GM11168 (cell line): ENCODE measurements at regions not wholly inside any gene's neighbourhood (a gene's known extent, or its start where the extent isn't known, plus 50 kb on each side); places are given as distances from the start of the nearest gene placed in this dataset.
"Not testable (repeated sequence)": the region's sequence is repeated elsewhere in the genome, so short reads cannot be mapped to it uniquely, and the experiment has no call there.

Experiments used
- in situ Hi-C: fragments of 300-500 bp; cut with MboI; formaldehyde crosslinking; loops from one replicate; pipeline ENCODE4 v1.12.0; 2022; ENCODE audit warnings: low sequenced_read_pairs; ENCODE audit not compliant: unreplicated experiment

GRCh38 chrY:14344648-14345333 is 179.5 kb upstream of the NLGN4Y start:
- in situ Hi-C loops, result no loop called here

GRCh38 chrY:14351590-14351989 is 172.7 kb upstream of the NLGN4Y start:
- in situ Hi-C loops, result no loop called here

- in situ Hi-C loops, result no loop called here
These were observed 168.2 kb upstream of the NLGN4Y start for GRCh38 chrY:14356154-14356553.

GRCh38 chrY:14360748-14361500 is 163.4 kb upstream of the NLGN4Y start:
- in situ Hi-C loops, result no loop called here

GRCh38 chrY:14373608-14374007 is 150.7 kb upstream of the NLGN4Y start:
- in situ Hi-C loops, result no loop called here

- in situ Hi-C loops, result no loop called here
These were observed 146.1 kb upstream of the NLGN4Y start for GRCh38 chrY:14378217-14378616.

- in situ Hi-C loops, result not testable (repeated sequence)
These were observed 113.7 kb upstream of the NLGN4Y start for GRCh38 chrY:14410549-14411030.

GRCh38 chrY:14411334-14411733 is 113.0 kb upstream of the NLGN4Y start:
- in situ Hi-C loops, result no loop called here

GRCh38 chrY:14436546-14436945 is 87.8 kb upstream of the NLGN4Y start:
- in situ Hi-C loops, result no loop called here

- in situ Hi-C loops, result no loop called here
These were observed 86.7 kb upstream of the NLGN4Y start for GRCh38 chrY:14437626-14438025.

GRCh38 chrY:14438395-14438794 is 85.9 kb upstream of the NLGN4Y start:
- in situ Hi-C loops, result no loop called here

GRCh38 chrY:14444550-14444949 is 79.8 kb upstream of the NLGN4Y start:
- in situ Hi-C loops, result no loop called here

- in situ Hi-C loops, result no loop called here
These were observed 56.1 kb upstream of the NLGN4Y start for GRCh38 chrY:14468151-14468683.

GRCh38 chrY:14472421-14472820 is 51.9 kb upstream of the NLGN4Y start:
- in situ Hi-C loops, result no loop called here

GRCh38 chrY:14473320-14473719 is 51.0 kb upstream of the NLGN4Y start:
- in situ Hi-C loops, result no loop called here
